HG03175 (cell line): ENCODE measurements at regions not wholly inside any gene's neighbourhood (a gene's known extent, or its start where the extent isn't known, plus 50 kb on each side); places are given as distances from the start of the nearest gene placed in this dataset.

Experiments
- ATAC-seq: cut with Tn5 transposase; IDR thresholded peaks from one replicate; pipeline ENCODE4 v1.9.1; 2021; ENCODE audit warnings: mild to moderate bottlenecking, moderate library complexity; ENCODE audit not compliant: unreplicated experiment

- no peak for ATAC-seq
Measured at GRCh38 chr13:74005320-74006157, 128.7 kb downstream of the KLF12 start.

- ATAC-seq: no peak
Measured at GRCh38 chr13:74004109-74004508, 130.1 kb downstream of the KLF12 start.

DNA sequence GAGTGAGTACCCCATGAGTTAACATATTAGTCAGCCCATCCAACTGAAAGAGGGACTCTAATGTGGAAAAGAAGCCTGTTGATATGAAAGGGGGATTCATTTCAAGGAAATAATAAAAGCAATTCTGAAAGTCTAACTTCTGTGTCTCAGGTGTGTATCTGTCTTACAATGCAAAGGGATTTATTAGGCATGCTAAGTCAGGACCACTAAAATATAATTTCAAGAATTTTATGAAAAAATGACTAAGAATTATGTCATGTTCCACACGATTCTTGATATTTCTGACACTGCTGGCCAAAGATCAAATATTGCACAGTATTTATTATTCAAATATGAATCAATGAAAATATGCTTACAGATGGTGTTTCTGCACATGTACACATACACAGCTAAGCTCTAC is 130.8 kb downstream of the KLF12 start:
- ATAC-seq: no peak

- no peak for ATAC-seq
Measured at GRCh38 chr13:74000876-74001275, 133.3 kb downstream of the KLF12 start.

DNA sequence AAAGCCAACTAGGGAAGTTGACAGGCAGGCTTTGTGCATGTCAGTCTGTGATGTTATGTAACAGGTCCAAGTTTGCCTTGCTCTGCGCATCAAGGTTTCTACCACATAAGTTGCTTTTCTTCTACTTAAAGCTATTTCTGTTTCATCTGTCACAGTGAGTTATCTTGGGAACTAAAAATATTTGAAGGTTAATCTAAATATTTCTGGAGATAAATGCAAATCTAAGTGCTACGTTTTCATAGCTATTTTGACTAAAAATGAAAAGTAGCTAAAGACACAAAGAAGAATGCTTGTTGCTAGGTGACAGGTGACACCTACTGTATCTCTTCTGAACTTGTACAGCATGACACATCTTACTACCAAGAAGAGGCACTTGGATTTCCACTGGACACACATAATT is 135.6 kb downstream of the KLF12 start:
- peak; percentile 90 for ATAC-seq

- ATAC-seq: no peak
Measured at GRCh38 chr13:73997964-73998363, 136.2 kb downstream of the KLF12 start.

DNA sequence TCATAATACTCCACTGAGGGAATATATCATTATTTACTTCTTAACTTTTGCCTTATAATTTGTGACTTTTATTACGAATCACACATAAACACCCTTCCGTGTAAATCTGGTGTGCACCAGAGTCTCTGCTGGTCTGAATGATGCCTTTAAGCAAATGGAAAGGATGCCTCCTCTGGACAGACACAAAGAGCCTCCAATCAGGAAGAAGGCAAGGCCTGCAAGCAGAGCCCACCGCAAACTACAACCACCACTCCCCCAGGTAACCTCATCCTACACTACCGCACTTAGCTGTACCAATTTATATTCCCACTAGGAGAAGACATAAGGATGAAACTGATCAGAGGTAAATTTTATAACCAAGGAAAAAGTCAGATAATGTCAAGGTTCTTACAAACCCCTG is 137.6 kb downstream of the KLF12 start:
- ATAC-seq: no peak

DNA sequence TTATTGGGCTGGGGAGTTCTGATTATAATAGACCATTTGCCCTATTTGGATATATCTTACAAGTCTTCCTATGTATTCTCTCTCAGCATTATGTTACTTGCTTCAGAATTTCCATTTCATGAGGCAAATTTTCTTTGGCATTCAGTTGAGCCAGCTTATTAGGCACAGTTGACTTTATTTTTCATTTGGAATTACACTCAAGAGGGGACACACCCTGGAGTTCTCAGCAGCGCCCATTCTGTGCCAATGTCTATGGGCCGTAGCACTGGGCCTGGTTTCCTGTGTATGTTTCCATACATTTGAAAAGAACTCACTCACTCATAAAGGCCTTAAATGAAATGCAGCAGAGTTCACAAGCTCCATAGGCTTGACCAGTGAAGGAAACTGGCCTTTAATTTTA is 138.5 kb downstream of the KLF12 start:
- ATAC-seq: no peak

DNA sequence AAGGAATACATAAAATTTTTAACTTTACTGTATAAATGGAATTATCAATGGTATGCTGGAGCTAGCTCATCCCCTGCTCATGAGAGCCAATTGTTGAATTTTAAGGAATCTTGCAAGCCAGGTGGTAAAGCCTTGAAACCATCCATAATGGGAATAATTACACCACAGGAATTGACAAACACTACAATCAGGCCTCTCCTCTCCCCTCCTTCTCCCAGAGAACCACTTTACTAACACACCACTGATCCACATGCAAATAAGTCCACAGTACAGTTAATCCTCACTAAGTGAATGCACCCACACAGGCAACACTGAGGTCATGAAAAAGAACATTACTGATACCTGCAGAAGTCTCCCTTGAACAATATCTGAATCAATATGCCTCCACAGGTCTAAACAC is 140.5 kb downstream of the KLF12 start:
- no peak for ATAC-seq

- peak; percentile 28 for ATAC-seq
Measured at GRCh38 chr13:73991884-73992283, 142.3 kb downstream of the KLF12 start.

DNA sequence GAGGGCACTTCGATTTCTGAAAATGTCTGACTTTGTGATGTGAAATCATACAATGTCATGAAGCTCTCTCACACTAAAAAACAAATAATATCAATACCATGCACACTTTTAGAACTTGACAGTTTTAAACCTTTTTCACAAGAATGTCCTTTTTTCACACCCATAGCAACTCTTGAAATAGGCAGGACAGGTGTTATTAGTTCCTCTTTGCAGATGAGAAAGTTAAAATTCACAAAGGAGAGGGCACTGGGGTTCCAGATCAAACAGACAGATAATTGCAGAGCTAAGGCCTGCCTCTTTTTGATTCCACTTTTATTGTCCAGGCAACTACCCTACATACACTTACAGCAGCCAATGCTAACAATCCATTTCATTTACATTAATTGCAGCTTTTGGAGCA is 142.8 kb downstream of the KLF12 start:
- ATAC-seq: peak; percentile 49

- ATAC-seq: no peak
Measured at GRCh38 chr13:73989244-73989843, 144.9 kb downstream of the KLF12 start.

- no peak for ATAC-seq
Measured at GRCh38 chr13:73988461-73988860, 145.7 kb downstream of the KLF12 start.

- no peak for ATAC-seq
Measured at GRCh38 chr13:73987618-73988017, 146.6 kb downstream of the KLF12 start.

DNA sequence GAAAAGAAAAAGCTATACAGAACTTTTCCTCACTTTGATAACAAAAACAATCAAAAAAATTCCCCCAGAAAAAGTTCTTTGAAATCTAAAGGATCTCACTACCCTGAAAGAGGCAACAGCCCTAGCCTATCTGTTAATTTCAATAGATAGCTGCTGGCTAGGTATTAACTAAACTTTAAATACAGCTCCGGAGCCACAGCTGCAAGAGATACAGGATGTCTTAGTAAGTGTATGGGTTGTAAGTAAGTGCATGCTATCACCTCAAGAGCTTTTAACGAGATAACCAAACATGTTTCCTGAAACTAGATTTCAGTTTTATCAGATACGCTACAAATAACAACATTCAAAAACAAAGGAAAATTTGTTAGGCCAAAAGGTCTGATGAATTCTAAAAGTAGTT is 148.4 kb downstream of the KLF12 start:
- ATAC-seq: no peak

- no peak for ATAC-seq
Measured at GRCh38 chr13:73984949-73985691, 149.1 kb downstream of the KLF12 start.

- no peak for ATAC-seq
Measured at GRCh38 chr13:73984201-73984600, 150.0 kb downstream of the KLF12 start.

DNA sequence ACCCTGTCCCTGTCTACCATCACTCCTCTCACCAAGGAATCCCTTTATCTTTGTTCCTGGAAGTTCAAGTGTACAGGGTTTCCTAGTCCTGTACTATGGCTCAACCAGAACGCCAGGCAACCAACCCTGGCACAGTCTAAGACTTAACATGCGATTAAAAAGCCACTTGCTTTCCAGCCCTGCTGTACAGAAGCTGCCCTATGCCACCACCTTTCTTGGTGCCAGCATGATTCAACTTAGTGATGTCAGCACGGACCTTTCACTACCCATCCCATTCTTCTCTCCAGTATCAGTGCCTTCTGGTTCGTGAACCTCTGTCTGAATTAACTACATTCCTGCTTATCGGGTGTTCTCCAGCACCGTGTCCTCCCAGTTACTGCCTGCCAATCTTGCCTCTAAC is 151.1 kb downstream of the KLF12 start:
- no peak for ATAC-seq

DNA sequence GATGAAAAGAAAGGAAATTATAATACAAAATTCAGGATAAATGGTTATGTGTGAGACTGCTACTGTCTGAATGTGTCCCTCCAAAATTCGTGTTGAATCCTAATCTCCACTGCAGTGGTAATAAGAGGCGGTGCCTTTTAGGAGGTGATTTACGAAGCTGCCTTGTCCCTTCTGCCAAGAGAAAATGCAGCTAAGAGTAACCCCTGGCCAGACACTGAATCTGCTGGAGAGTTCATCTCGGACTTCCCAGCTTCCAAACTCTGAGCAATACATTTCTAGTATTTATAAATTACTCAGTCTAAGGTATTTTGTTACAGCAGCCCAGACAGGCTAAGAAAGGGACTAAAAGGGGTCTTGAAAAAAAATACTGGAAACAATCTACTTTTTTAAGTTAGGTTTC is 152.6 kb downstream of the KLF12 start:
- ATAC-seq: no peak

DNA sequence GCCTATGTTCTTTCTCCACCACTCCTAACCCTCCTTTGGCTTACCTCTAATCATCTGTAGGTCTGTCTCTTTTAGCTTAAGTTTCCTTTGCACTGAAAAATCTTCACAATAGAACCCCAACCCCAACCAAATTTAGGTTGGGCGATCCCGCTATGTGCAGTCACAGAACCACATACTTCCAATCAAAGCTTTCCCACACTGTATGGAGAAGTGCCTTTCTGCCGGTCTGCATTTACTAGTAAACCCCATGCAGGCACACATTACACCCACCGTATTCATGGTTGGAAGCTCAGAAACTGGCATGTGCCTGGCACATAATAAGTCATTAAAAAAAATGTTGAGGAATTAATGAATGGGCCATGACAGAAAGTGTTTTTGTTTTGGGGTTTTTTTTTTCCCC is 158.4 kb downstream of the KLF12 start:
- ATAC-seq: no peak

DNA sequence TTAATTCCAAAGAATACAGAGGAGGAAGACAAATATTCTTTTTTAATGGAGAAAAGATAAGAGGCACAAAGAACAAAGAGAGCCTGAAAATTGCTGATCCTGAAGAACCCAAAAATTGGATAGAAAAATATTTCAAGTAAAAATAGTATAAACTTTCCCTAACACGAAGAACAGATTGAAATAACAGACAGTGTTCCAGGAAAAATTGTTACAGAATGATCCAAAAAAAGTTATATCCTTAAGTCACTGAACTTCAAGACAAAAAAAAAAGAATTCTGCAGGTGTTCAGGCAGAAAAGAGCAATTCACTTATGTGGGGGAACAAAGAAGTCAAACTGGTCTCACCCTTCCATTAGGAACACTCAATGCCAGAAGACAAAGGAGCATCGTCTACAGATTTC is 160.2 kb downstream of the KLF12 start:
- ATAC-seq: no peak

DNA sequence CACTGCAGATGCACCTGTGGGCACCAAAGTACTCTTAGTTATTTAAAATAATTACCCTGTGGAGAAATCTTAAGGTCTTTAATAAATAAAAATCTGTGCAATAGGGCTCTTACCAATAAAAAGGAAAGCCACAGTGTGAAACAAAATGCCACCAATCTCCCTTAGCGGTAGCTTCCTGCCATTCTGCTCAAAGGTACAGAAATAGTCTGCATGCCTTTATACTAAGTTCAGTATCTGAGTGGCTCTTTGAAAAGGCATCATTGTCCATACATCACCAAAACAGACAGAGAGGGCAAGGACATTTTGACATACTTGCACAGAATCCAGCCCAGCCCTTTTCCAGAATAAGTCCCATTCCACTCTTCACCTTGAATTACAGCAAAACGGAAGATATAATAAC is 161.0 kb downstream of the KLF12 start:
- no peak for ATAC-seq
